ENCODE measurements at regions not wholly inside any gene's neighbourhood (a gene's known extent, or its start where the extent isn't known, plus 50 kb on each side); places are given as distances from the start of the nearest gene placed in this dataset.
"Not testable (repeated sequence)": the region's sequence is repeated elsewhere in the genome, so short reads cannot be mapped to it uniquely, and the experiment has no call there.

DNA sequence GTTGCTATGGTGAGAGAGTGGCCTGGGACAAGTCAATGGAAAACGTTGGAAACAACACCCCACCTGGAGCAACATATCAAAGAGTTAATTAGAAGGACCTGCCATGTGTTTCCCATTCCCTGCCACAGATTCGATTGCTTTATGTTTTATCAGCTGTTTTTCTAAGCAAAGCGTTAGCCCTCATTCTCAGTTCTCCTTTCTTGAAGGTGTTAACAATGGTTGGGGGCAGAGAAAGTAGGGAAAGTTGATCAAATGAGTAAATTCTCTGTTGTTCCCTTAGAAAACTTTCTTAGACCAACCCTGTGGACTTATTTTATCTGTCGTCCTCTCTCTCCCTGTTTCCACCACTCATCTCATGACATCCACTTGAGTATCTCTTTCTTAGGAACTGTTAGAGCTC is 102.5 kb downstream of the ADAMTS15 start:
- DNase-seq (ENCODE audit: low spot score), result no peak

DNA sequence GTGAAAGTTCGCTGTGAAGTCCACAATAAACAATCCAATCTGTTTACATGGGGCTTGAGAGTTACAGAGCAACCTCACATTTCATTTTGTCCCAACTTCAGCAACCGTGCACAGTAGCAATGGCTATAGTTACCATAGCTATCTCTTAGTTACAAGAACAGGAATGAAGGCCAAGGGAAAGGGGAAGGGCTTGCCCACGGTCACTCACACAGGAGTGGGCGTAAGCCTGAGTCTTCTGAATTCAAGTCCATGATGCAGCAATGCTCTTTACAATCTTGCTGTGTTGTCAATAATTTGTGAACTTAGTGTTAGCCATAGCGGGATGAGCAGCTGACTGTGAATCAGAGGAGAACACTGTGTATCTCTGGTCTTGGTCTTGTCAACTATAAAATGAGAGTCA is 102.9 kb downstream of the ADAMTS15 start:
- no peak for DNase-seq (ENCODE audit: low spot score)

DNA sequence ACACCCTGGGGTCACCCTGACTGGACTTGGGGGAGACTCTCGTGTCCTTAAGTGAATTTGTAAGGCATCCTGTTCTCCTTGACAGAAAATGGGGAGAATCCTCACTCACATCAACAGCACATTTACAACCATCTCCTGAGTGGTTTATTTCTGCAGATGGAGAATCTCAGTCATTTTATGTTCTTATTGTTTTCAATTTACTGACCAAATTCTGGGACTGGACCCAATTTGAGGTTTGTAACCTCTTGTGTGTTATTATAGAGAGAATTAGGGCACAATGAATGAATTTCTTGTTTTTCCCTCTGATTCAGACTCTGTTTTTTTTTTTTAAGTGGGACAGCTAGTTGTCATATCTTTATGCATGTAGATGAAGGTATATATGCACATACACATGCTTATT is 104.9 kb downstream of the ADAMTS15 start:
- no peak for DNase-seq (ENCODE audit: low spot score)

DNA sequence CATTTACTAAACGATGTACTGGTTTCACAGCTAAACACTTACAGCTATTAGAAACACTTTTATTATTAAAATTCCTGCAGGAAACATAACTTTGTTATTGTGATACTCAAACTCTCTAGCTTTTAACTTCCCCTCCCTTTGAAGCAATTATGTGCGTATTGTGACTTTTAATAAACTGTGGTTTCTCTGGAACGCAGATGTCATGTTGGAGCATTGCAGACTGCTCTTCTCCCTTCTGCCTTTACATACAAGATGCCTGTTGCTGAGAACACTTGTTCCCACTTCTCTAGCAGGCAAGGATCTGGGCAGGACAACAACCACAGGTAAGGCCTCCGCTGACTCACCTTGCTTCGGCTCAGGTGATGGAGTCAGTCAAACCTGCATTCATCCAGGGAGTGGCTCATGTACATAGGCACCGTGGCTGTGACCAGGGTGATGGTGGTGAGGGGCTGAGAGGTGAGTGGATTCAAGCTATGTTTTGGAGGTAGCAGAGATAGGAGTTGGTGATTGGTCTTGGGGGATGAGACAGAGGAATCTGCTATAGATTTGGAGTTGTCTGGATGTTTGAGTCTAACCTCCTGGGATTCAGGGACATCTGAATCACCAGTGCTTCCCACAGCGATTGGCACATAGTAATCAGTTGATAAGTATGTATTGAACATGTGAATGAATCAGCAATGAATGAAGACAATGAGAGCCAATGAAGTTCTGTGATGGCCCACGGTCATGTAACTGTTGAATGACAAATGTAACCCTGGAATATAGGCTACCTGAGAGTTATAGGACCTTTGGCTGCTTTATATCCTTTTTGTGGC is 106.0 kb downstream of the ADAMTS15 start:
- no peak for DNase-seq (ENCODE audit: low spot score)

DNA sequence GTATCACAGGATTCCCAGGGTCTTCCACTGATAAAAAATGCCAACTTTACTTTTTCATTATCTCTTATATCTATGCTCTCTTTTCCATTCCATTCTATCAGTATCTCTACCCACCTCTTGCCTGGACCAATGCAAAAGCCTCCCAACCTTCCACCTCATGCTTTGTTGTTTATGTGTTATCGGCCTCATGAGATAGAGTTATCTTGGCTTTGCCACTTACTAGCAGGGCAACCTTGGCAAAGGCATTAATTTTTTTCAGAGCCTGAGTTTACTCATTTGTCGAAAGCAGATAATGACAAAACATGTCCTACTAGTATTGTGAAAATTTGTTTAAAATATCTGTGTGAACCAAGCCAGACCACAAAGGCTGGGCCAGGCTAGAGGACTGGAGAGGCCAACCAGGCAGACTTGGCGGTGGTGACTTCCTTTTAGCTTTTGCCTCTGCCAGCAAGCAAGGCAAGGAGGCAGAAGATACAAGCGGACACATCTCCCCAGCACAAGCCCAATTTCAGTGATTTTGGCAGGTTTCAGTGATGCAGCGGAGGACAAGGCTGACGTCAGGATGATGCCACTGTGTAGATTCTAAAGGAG is 106.9 kb downstream of the ADAMTS15 start:
- no peak for DNase-seq (ENCODE audit: low spot score)

DNA sequence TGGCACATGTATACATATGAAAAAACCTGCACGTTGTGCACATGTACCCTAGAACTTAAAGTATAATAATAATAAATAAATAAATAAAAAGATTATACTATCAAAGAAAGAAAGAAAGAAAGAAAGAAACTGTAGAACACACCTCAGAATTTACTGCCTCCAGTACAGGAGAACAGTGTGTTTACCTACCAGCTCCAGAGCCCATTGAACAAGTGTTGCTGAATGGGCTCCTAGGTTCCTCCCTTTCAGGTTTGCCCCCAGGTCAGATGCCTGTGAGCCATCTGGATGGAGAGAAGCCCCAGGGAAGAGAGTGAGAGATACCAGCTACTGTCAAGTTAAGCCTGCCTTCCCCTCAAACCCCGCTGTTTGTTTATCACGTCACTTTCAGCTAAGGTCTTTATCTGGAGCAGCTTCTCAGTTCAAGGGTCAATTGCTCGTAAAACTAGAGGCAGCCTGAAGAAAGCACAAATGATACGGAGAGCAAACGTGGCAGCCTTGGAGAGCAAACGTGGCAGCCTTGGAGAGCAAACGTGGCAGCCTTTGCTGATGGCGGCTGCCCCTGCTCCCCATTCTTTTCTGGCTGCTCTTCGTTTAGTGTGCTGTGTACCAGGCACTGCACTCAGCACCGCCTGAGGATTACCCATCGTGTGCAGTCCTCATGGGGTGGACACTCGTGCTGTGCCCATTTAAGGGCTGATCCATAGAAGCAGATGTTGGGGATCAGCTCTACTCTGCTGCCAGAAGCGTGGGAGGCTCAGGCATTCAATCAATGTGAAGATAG is 111.7 kb downstream of the ADAMTS15 start:
- DNase-seq (ENCODE audit: low spot score), result no peak

DNA sequence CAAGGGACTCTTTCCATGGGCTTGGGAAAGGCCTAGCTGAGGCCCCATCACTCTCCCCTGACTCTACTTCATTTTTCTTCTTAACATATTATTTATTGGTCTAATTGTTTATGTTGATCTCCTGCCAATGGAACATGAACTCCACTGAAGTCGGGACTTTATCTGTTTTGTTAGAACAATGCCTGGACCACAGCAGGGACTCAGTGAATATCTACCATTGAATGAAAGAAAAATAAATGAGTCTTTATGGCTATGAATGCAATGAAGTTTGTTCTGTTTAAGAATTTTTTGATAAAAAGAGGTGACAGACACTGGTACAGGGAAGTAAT is 112.3 kb downstream of the ADAMTS15 start:
- no peak for DNase-seq (ENCODE audit: low spot score)

DNA sequence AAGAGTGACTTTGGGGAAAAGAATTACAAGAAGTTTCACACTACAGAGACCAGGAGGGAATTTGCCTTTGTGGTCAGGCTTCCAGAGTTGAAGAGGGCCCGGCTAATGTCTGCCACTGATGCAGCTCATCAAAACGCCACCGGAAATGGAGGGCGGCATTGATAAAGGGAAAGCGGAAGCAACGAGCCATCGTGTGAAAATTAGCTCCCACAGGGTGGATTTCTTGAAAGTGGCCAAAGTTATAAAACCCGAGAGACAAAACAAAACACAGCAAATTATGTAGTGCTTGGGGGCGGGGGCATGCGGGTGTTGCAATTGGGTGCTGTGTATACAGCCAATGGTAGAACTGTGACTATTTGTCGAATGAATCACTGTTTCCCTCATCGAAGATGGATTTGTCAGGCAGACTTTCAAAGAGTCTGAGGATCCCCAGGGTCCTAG is 113.0 kb downstream of the ADAMTS15 start:
- no peak for DNase-seq (ENCODE audit: low spot score)

DNA sequence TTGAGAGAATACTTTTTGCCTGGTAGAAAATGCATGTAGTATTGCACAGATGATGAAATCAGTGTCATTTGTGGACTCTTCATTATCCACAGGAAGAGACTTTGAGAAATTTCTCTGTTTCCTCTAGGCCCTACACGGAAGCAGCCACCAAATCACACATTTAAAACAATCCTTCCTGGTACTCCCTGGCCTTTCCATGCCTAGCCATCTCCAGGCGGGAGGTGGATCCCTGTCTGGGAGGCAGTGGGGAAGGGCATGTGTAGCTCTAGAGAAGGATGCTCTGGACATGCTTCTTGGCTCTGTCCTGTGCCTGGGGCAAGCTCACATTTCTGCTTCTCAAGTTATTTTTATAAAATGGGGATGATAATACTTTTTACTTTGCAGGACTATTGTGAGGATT is 114.1 kb downstream of the ADAMTS15 start:
- no peak for DNase-seq (ENCODE audit: low spot score)

DNA sequence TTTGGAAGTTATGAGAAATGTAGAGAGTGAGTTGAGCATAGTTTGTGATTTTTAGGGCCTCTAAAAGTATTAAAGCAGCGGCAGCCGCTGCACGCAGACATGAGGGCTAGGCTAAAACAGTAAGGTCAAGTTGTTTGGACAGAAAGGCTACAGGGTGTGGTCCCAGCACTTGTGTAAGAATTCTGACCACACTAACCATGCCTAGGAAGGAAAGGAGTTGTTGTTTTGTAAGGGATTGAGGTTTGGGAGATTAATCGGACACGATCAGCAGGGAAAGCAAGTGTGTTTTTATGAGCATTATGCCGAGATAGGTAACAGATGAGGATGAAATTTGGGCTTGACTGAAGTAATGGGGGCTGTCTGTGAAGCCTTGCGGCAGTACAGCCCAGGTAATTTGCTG is 117.9 kb downstream of the ADAMTS15 start:
- DNase-seq (ENCODE audit: low spot score), result not testable (repeated sequence)

DNA sequence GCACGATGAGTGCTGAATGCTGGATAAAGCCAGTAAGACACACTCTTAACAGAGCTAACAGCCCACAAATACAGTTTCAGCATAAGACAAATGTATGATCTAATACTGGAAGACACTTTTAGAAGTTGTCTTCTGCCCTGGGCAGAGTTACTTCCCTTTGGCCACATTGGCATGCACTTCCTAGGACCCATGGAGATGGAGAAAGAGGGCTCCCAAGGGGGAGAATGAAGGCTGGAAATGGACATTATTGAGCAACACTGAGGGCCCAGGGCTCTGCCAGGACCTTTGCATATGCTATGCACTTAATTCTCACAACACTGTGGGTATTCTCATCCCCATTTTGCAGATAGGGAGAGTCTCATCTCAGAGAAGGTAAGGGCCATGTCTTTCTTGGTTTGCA is 123.1 kb downstream of the ADAMTS15 start:
- no peak for DNase-seq (ENCODE audit: low spot score)

DNA sequence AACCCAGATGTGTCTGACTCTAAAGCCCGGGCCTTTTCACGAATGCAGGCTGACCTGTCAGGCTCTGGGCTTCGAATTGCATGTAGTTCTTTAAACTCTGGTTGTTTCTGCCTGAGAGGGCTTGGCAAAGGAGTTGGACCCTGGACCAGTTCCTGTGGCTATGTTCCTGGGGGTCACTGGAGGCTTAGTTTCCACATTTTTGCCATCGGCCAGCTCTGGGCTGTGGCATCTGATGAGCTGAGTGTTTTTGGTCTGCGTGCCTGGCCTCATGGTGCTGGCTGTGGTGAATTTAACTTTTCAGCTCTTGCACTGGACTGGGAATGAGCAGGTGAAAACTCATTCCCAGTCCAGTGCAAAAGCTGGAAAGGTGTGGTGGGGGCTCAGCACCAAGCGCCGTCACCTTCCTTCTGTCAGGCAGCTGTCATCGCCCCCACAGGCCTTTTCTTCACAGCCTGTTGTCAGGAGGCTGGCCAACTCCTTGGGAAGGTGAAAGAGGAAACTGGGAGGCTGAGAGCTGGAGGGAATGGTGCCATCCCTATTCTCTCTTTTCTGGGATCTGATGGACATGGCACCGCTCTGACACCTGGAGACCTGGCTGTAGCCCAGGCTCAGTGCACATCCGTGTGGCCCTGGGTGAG is 123.6 kb downstream of the ADAMTS15 start:
- DNase-seq (ENCODE audit: low spot score), result no peak

DNA sequence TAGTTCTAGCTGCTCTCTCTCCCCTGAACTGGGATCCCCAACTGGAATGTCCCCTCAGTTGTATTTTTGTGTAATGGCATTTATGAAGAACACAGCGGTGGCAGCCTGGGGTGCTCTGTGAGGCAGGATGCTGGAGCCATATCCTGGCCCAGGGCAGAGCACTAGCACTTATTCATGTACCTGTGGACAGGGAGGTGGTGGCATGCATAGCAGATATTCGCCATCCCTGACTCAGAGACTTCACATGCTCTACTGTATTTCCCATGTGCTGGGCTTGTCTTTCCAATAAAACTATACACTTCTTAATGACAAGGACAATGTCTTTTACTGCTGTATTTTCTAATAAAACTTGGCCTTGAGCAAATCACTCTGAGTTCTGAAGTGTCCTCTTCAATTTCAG is 125.3 kb downstream of the ADAMTS15 start:
- no peak for DNase-seq (ENCODE audit: low spot score)

DNA sequence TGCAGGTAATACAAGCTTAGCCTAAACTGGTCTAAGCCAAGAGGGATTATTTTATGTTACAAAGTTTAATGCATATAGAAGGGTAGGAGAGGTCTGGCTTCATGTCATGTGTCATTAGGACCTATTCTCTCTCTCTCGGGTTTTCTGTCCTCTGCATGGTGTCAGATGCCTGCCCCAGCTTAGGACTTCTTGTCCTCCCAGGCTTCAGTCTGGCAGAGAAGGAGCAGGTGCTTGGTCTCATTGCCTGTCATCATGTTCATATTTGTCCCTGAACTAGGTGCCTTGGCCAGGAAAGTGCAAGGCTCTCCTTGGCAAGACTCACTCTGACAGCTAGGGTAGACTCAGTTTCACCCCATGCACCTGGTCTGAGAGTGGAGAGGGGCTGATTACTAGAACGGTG is 126.3 kb downstream of the ADAMTS15 start:
- DNase-seq (ENCODE audit: low spot score), result no peak

DNA sequence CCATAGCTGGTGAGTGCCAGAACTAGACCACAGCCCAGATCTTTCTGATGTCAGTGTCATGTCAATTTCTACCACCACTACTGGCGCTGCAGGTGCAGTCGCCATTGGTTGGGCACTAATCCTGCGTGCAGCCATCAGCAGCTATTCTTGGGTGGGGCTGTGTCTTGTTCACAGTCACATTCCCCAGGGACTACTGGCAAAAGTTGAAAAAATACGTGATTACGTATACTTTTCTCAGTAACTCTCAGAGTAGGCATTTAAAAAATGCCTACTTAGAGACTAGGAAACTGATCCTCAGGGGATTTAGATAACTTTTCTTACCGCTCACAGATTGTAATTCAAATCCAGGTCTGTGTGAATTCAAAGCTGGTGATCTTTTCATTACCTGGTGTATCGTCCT is 127.7 kb downstream of the ADAMTS15 start:
- DNase-seq (ENCODE audit: low spot score), result no peak

DNA sequence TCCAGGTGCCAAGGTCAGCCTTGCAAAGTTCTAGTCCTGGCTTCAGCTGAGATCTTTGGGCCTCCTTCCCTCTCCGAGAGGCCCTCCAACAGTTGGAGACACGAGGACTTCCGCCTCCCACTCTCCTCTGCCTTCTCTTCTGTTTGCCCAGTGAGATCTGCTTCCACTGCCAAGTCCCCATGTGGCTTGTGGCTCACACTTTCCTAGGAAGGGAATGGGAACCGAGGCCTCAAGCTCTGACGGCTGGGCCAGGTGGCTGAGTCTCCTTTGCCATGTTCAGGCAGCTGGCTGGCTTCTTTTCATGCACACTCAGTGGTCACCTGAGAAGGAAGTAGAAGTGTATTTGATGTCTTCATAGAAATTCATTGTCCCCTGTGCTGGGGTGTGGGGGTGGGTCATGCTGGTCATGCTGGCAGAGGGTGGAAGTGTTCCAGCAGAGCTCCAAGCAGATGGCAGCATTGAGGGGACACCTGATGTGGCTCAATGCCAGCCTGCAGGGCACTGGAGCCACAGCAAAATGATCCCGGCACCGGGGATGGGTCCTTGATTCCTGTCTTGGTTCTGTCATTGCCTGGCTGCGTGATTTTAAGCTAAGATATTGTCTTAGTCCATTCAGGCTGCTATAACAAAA is 130.4 kb downstream of the ADAMTS15 start:
- DNase-seq (ENCODE audit: low spot score), result no peak

DNA sequence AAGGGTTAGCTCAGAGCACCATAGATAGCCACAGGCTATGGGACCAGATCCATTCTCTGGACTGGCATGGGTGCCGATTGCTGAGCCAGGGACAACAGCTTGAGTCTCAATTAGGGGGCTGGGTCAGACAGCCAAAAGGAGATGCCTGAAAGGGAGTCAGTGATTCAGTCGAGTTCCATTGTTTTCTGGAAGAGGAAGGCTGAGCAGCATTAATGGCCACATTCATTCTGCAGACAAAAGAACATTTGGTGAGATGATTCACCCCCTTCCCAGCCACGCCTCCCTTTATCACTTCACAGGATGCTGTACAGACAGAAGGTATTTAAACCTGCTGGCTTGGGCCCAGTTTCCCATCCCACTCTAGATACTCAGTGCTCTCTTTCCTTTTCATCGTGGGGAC is 131.9 kb downstream of the ADAMTS15 start:
- no peak for DNase-seq (ENCODE audit: low spot score)

DNA sequence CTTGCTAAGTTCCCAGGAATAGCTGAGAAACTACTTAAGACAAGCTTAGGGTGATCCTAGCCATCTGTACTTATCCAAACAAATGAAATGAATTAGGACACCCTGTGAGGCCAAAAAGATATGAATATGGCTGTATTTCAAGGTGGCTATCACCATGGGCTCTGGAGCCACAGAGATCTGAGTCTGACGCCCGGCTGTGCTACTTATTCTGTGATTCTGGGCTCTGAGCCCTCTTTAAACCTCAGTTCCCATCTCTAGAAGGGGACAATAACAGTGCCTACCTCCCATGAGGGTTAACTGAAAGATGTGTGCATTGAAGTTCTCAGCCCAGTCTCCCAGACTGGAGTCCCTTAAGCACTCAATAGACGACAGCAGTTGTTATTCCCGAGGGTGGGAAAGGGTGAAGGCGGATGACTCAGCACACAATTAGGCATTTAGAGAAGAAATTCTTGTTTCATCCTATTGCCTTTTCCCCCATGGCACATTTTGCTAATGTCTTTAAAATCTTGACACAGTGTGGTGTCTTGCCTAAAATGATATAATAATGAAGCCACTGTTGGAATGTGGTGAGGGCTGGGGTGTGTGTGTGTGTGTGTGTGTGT is 132.5 kb downstream of the ADAMTS15 start:
- no peak for DNase-seq (ENCODE audit: low spot score)

DNA sequence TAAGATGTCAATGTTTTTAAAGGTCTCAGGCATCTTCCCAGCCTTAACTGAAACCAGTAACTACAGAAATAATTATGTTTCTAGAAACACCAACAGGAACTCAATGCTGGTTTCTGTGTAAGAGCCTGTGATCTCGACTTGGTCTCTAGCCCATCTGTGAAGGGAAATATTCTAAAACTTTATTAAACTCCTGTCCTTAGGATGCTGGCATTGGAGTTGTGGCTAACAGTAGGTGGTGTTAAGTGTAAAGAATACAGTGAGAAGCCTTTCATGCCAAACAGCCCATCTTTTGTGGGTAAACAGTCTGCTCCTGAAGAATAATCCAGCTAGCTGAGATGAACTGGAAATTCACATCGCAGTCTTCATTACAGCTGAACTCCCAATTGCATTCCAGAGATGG is 133.2 kb downstream of the ADAMTS15 start:
- no peak for DNase-seq (ENCODE audit: low spot score)

DNA sequence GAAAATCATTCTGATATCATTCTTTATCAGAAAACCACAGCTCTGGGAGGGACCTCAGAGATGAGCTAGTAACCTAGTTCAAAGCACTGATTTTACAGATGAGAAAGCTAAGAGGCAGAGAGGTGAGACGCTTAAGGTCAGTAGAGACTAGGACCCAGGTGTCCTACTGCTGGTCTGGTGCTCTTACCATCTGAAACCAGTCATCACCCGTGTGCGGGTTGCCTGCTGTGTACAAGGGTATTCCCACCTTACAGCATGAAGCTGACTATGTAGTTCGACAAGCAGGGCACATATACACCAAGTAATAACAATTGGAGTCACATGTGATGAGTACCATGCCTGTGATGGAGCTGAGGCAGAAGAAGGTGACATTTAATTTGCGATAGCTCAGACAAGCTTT is 133.7 kb downstream of the ADAMTS15 start:
- no peak for DNase-seq (ENCODE audit: low spot score)

DNA sequence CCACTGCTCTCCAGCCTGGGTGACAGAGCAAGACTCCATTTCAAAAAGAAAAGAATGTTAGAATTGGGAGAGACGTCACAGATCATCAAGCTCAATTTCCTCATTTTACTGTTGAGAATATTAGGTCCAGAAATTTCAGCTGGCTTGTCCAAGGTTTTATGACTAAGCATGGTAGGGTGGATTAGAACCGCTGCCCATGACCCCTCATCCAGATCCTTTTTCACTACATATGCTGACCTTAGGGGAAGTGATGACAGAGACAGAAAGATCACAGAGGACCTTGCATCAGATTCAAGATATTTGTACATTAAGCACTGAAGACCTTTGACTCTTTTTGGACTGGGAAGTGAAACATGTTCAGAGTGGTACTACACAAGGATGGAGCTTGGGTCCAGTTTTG is 134.5 kb downstream of the ADAMTS15 start:
- no peak for DNase-seq (ENCODE audit: low spot score)
